ENCODE measurements at regions not wholly inside any gene's neighbourhood (a gene's known extent, or its start where the extent isn't known, plus 50 kb on each side); places are given as distances from the start of the nearest gene placed in this dataset.

DNA sequence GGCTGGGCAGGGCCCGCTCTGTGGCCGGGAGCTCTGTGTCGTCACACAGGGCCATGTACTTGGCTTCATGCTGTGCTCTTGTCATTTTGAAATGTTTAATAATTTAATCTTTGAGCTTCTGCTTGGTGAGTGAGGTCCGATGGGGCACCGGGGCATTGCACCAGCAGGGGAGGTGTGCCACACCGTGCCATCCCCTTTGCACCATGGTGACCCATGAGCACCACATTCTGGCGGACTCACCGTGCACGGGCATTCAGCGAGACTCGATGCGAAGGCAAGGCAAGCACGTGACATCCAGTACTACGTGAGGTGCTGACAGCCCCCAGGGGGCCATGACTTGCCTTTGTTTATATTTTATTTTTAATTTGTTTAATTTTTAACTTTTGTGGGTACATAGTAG lies 204.3 kb downstream of the URI1 start:
- TF ChIP-seq, protein P1, sequence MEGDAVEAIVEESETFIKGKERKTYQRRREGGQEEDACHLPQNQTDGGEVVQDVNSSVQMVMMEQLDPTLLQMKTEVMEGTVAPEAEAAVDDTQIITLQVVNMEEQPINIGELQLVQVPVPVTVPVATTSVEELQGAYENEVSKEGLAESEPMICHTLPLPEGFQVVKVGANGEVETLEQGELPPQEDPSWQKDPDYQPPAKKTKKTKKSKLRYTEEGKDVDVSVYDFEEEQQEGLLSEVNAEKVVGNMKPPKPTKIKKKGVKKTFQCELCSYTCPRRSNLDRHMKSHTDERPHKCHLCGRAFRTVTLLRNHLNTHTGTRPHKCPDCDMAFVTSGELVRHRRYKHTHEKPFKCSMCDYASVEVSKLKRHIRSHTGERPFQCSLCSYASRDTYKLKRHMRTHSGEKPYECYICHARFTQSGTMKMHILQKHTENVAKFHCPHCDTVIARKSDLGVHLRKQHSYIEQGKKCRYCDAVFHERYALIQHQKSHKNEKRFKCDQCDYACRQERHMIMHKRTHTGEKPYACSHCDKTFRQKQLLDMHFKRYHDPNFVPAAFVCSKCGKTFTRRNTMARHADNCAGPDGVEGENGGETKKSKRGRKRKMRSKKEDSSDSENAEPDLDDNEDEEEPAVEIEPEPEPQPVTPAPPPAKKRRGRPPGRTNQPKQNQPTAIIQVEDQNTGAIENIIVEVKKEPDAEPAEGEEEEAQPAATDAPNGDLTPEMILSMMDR (IDR thresholded peaks at IDR 0.05), result no peak
- TF ChIP-seq POLR2A (IDR thresholded peaks at IDR 0.05), result no peak

Measured in esophagus squamous epithelium (tissue), 4 donors.